ENCODE measurements at regions not wholly inside any gene's neighbourhood (a gene's known extent, or its start where the extent isn't known, plus 50 kb on each side); places are given as distances from the start of the nearest gene placed in this dataset.

GRCh38 chr2:168343586-168343985 is 96.2 kb upstream of the STK39 start:
- Histone ChIP-seq H3K27me3 (no peaks in the 10 kb centered on the region), H3K9me3 (no peaks in the 10 kb centered on the region), H3K27ac (no peak overlapping the region), H3K36me3 (no peaks in the 10 kb centered on the region), H3K4me1 (peaks cover 0 to 13% (median 0%) of the 10 kb centered on the region in 4 donors), H3K4me3 (no peak overlapping the region)
- no peak for TF ChIP-seq POLR2A (IDR thresholded peaks at IDR 0.05)
- no peak for TF ChIP-seq CTCF (IDR thresholded peaks at IDR 0.05)
- DNase-seq: no peak

- no peaks in the 10 kb centered on the region for H3K9me3 ChIP-seq
- no peaks in the 10 kb centered on the region for H3K36me3 ChIP-seq
- no peak overlapping the region for H3K4me3 ChIP-seq
- TF ChIP-seq POLR2A (IDR thresholded peaks at IDR 0.05) (no peak), CTCF (IDR thresholded peaks at IDR 0.05) (no peak)
- no peak for DNase-seq
- H3K4me1 ChIP-seq: peaks cover 0 to 13% (median 0%) of the 10 kb centered on the region in 4 donors
- H3K27ac ChIP-seq: no peak overlapping the region
- H3K27me3 ChIP-seq: no peaks in the 10 kb centered on the region
Measured at GRCh38 chr2:168344706-168345105, 97.3 kb upstream of the STK39 start.

GRCh38 chr2:168345601-168346000 is 98.2 kb upstream of the STK39 start:
- no peak overlapping the region for H3K27ac ChIP-seq
- H3K4me3 ChIP-seq: no peak overlapping the region
- TF ChIP-seq POLR2A (IDR thresholded peaks at IDR 0.05) (no peak), CTCF (IDR thresholded peaks at IDR 0.05) (no peak)
- H3K36me3 ChIP-seq: no peaks in the 10 kb centered on the region
- H3K27me3 ChIP-seq: no peaks in the 10 kb centered on the region
- H3K9me3 ChIP-seq: no peaks in the 10 kb centered on the region
- peaks cover 0 to 13% (median 0%) of the 10 kb centered on the region in 4 donors for H3K4me1 ChIP-seq
- DNase-seq: no peak

- no peaks in the 10 kb centered on the region for H3K9me3 ChIP-seq
- H3K27ac ChIP-seq: peak overlapping the region in 3 of 4 donors; percentile 9 to 76 (median 63)
- peak overlapping the region; percentile 27 to 66 (median 44) for H3K4me3 ChIP-seq
- H3K36me3 ChIP-seq: no peaks in the 10 kb centered on the region
- TF ChIP-seq POLR2A (IDR thresholded peaks at IDR 0.05) (no peak), CTCF (IDR thresholded peaks at IDR 0.05) (peak; percentile 54 to 94 (median 81))
- no peaks in the 10 kb centered on the region for H3K27me3 ChIP-seq
- peak; percentile 41 to 84 (median 66) for DNase-seq
- H3K4me1 ChIP-seq: peaks cover 0 to 13% (median 0%) of the 10 kb centered on the region in 4 donors
Measured at GRCh38 chr2:168346725-168347477, 99.5 kb upstream of the STK39 start.

- Histone ChIP-seq H3K4me1 (peaks cover 0 to 13% (median 0%) of the 10 kb centered on the region in 4 donors), H3K27ac (no peak overlapping the region), H3K36me3 (no peaks in the 10 kb centered on the region), H3K4me3 (no peak overlapping the region), H3K27me3 (no peaks in the 10 kb centered on the region), H3K9me3 (no peaks in the 10 kb centered on the region)
- no peak for TF ChIP-seq POLR2A (IDR thresholded peaks at IDR 0.05)
- TF ChIP-seq CTCF (IDR thresholded peaks at IDR 0.05): peak in 4 of 6 experiments; percentile 27 to 60 (median 50)
- no peak for DNase-seq
Measured at GRCh38 chr2:168348076-168348475, 100.7 kb upstream of the STK39 start.
